CD14-positive monocyte (primary cell): ENCODE measurements at regions not wholly inside any gene's neighbourhood (a gene's known extent, or its start where the extent isn't known, plus 50 kb on each side); places are given as distances from the start of the nearest gene placed in this dataset.

Source experiments
- DNase-seq, 3 donors: peaks; one replicate each; pipeline ENCODE4 v3.0.0-alpha.2; 2011 to 2022
- H2AFZ ChIP-seq: 2 replicates; pipeline ENCODE4 v1.6.0; 2012; ENCODE audit warnings: mild to moderate bottlenecking, low read depth, low read length, inconsistent platforms; ENCODE audit not compliant: insufficient read depth, poor library complexity, severe bottlenecking
- H3K27ac ChIP-seq, 2 donors: 1 replicate in 1 of 2; 2 replicates in 1 of 2; pipeline ENCODE4 v1.5.1; 2012 to 2013; ENCODE audit warnings: low read length in 2 of 2, control low read depth in 1 of 2, inconsistent platforms in 1 of 2, low read depth in 1 of 2, mild to moderate bottlenecking in 1 of 2
- H3K27me3 ChIP-seq, 2 donors: one replicate each; pipeline versions ENCODE4 v1.6.0 to v1.6.1; 2011 to 2013; ENCODE audit warnings: low read length in 2 of 2; ENCODE audit not compliant: control insufficient read depth in 2 of 2, insufficient read depth in 2 of 2
- H3K36me3 ChIP-seq, 2 donors: replicated peaks in 1 of 2; 1 replicate in 1 of 2; 2 replicates in 1 of 2; pipeline versions ENCODE4 v1.5.1 to v1.6.1; 2012 to 2013; ENCODE audit warnings: low read length in 2 of 2, control low read depth in 1 of 2, inconsistent platforms in 1 of 2, mild to moderate bottlenecking in 1 of 2; ENCODE audit not compliant: insufficient read depth in 2 of 2, control insufficient read depth in 1 of 2
- H3K4me1 ChIP-seq, 2 donors: 1 replicate in 1 of 2; 2 replicates in 1 of 2; pipeline versions ENCODE4 v1.5.1 to v1.6.1; 2012 to 2013; ENCODE audit warnings: low read length in 2 of 2, control low read depth in 1 of 2, inconsistent platforms in 1 of 2, mild to moderate bottlenecking in 1 of 2, moderate library complexity in 1 of 2; ENCODE audit not compliant: insufficient read depth in 2 of 2, control insufficient read depth in 1 of 2
- H3K4me2 ChIP-seq: replicated peaks from 2 replicates; pipeline ENCODE3; 2012; ENCODE audit warnings: low read length, moderate library complexity, mild to moderate bottlenecking; ENCODE audit not compliant: poor library complexity, severe bottlenecking; ENCODE audit errors: extremely low read depth
- H3K4me3 ChIP-seq, 3 experiments: fragments of 200-600 bp in 1 of 3; sonication (generic) in 1 of 3; replicated peaks in 1 of 3; 1 replicate in 2 of 3; 2 replicates in 1 of 3; pipeline ENCODE4 v1.5.1; 2011 to 2013; ENCODE audit warnings: low read length in 3 of 3, mild to moderate bottlenecking in 3 of 3, control low read depth in 2 of 3, low read depth in 2 of 3, inconsistent platforms in 1 of 3, moderate library complexity in 1 of 3
- H3K79me2 ChIP-seq: 2 replicates; pipeline ENCODE4 v1.6.0; 2012; ENCODE audit warnings: mild to moderate bottlenecking, control low read depth, inconsistent platforms, low read length, moderate library complexity; ENCODE audit not compliant: insufficient read depth
- H3K9ac ChIP-seq: 2 replicates; pipeline ENCODE4 v1.6.0; 2017; ENCODE audit warnings: low read length, mild to moderate bottlenecking; ENCODE audit not compliant: insufficient read depth, poor library complexity, severe bottlenecking
- H3K9me3 ChIP-seq, 2 donors: replicated peaks in 1 of 2; 1 replicate in 1 of 2; 2 replicates in 1 of 2; pipeline versions ENCODE4 v1.5.1 to v1.6.1; 2012 to 2013; ENCODE audit warnings: low read length in 2 of 2, control low read depth in 1 of 2; ENCODE audit not compliant: control insufficient read depth in 1 of 2, insufficient read depth in 1 of 2
- H4K20me1 ChIP-seq: 2 replicates; pipeline ENCODE4 v1.6.0; 2012; ENCODE audit warnings: mild to moderate bottlenecking, low read length, control low read depth, moderate library complexity; ENCODE audit not compliant: insufficient read depth
- H3K27ac Mint-ChIP-seq, 7 donors: one replicate each; pipeline ENCODE4 v1.8.0; 2020; ENCODE audit warnings: mild to moderate bottlenecking in 7 of 7, mixed read lengths in 7 of 7, moderate library complexity in 6 of 7, inconsistent platforms in 2 of 7
- H3K27me3 Mint-ChIP-seq, 3 donors: one replicate each; pipeline ENCODE4 v1.8.0; 2021 to 2022; ENCODE audit warnings: low read depth in 3 of 3, mild to moderate bottlenecking in 3 of 3, mixed read lengths in 3 of 3, moderate library complexity in 3 of 3, inconsistent platforms in 1 of 3
- H3K36me3 Mint-ChIP-seq, 2 donors: one replicate each; pipeline ENCODE4 v1.8.0; 2020; ENCODE audit warnings: mixed read lengths in 2 of 2, inconsistent platforms in 1 of 2, mild to moderate bottlenecking in 1 of 2
- H3K4me1 Mint-ChIP-seq: one replicate; pipeline ENCODE4 v1.8.0; 2020; ENCODE audit warnings: mild to moderate bottlenecking, mixed read lengths
- H3K4me3 Mint-ChIP-seq, 2 donors: one replicate each; pipeline ENCODE4 v1.8.0; 2020; ENCODE audit warnings: mild to moderate bottlenecking in 2 of 2, mixed read lengths in 2 of 2, moderate library complexity in 1 of 2
- H3K9me3 Mint-ChIP-seq, 7 donors: one replicate each; pipeline ENCODE4 v1.8.0; 2020 to 2022; ENCODE audit warnings: mixed read lengths in 7 of 7, mild to moderate bottlenecking in 6 of 7, moderate library complexity in 6 of 7, inconsistent platforms in 2 of 7
- WGBS: methylation state at CpG from one replicate; pipeline ENCODE4 v1.1.5; 2013; ENCODE audit warnings: missing lambda C conversion rate; ENCODE audit not compliant: insufficient coverage; 5-methylcytosine and 5-hydroxymethylcytosine counted together
- intact Hi-C, 2 donors: fragments of 100-400 bp; cut with micrococcal nuclease; formaldehyde crosslinking; loops; one replicate each; pipeline versions ENCODE4 v1.15.0 to v1.15.1; 2023
- TF ChIP-seq, protein P1 (sequence below): fragments of 200-600 bp; IDR thresholded peaks from one replicate; pipeline ENCODE4 v1.8.0; 2022; ENCODE audit warnings: antibody characterized with exemption, mild to moderate bottlenecking

DNA sequence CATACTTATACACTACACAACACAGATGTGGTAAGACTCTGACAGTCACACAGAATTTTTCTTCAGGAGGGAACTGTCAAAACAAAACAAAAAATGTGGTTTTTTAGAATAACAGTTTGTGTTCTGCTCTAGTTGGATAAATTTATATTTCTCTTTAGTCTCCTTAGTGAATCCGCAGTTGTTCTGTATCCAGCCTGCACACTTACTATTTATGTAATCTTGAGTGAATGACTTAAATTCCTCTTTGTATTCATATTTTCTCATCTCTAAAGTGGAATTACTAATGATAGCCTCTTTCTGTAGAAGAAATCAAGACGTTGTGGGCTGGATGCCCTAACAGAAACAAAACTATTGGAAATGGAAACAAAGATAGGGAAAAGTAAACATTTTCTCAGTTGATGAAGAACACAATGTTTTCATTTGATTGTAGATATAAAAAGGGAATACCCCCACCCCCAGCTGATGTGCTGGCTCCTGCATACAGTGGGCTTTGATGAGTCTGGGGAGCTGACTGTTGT lies 375.2 kb downstream of the TRIB2 start:
- intact Hi-C loops = no loop called here
- DNase-seq = no peak
- Mint-ChIP-seq H3K9me3 (peaks cover 0 to 2% (median 0%) of the 10 kb centered on the region in 7 donors), H3K36me3 (no peaks in the 10 kb centered on the region), H3K27me3 (no peaks in the 10 kb centered on the region), H3K27ac (no peak overlapping the region), H3K4me1 (no peaks in the 10 kb centered on the region), H3K4me3 (no peak overlapping the region)
- Histone ChIP-seq H3K27me3 (no peaks in the 10 kb centered on the region), H2AFZ (no peak overlapping the region), H3K4me3 (no peak overlapping the region), H4K20me1 (no peaks in the 10 kb centered on the region), H3K36me3 (no peaks in the 10 kb centered on the region), H3K9ac (no peak overlapping the region), H3K9me3 (no peaks in the 10 kb centered on the region), H3K4me1 (no peaks in the 10 kb centered on the region), H3K4me2 (no peak overlapping the region), H3K27ac (no peak overlapping the region), H3K79me2 (no peaks in the 10 kb centered on the region)
- TF ChIP-seq, protein P1, sequence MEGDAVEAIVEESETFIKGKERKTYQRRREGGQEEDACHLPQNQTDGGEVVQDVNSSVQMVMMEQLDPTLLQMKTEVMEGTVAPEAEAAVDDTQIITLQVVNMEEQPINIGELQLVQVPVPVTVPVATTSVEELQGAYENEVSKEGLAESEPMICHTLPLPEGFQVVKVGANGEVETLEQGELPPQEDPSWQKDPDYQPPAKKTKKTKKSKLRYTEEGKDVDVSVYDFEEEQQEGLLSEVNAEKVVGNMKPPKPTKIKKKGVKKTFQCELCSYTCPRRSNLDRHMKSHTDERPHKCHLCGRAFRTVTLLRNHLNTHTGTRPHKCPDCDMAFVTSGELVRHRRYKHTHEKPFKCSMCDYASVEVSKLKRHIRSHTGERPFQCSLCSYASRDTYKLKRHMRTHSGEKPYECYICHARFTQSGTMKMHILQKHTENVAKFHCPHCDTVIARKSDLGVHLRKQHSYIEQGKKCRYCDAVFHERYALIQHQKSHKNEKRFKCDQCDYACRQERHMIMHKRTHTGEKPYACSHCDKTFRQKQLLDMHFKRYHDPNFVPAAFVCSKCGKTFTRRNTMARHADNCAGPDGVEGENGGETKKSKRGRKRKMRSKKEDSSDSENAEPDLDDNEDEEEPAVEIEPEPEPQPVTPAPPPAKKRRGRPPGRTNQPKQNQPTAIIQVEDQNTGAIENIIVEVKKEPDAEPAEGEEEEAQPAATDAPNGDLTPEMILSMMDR = no peak
- no CpG with 5 or more reads among the region's 2 CpGs for WGBS

DNA sequence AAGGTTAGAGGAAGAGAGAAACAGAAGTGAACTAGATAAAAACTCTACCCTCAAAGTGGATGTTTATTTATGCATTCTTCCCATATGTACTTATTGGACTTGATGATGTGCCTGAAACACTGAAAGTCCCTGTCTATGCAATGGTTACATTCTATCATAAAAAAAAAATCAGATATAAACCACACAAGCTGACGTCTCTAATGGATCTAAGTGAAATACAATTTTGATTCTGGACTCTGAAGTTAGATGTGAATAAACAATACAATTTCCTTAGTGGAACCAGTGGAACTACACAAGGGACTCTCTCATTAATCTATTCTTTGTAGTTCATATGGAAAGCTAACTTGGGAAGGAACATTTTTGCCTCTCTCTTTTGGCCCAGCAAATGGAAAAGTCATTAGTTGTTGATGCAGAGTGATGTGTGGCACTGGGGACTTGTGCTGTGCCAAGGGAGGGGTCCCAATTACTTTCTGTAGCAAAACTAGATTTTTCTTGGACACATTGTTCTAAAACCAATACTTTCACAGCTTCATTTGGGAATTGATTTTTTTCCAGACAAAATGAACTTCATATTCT lies 376.8 kb downstream of the TRIB2 start:
- no peak overlapping the region for H2AFZ ChIP-seq
- Mint-ChIP-seq H3K4me1 (no peaks in the 10 kb centered on the region), H3K9me3 (peaks cover 0 to 2% (median 0%) of the 10 kb centered on the region in 7 donors), H3K27ac (no peak overlapping the region), H3K36me3 (no peaks in the 10 kb centered on the region), H3K4me3 (no peak overlapping the region), H3K27me3 (no peaks in the 10 kb centered on the region)
- DNase-seq = no peak
- no peaks in the 10 kb centered on the region for H3K27me3 ChIP-seq
- no peaks in the 10 kb centered on the region for H4K20me1 ChIP-seq
- no peaks in the 10 kb centered on the region for H3K79me2 ChIP-seq
- TF ChIP-seq, protein P1 = no peak
- H3K27ac ChIP-seq = no peak overlapping the region
- H3K4me1 ChIP-seq = no peaks in the 10 kb centered on the region
- intact Hi-C loops = no loop called here
- no peak overlapping the region for H3K4me3 ChIP-seq
- no peaks in the 10 kb centered on the region for H3K36me3 ChIP-seq
- no peak overlapping the region for H3K4me2 ChIP-seq
- no CpG with 5 or more reads among the region's 1 CpG for WGBS
- H3K9me3 ChIP-seq = no peaks in the 10 kb centered on the region
- no peak overlapping the region for H3K9ac ChIP-seq
